ENCODE measurements at regions not wholly inside any gene's neighbourhood (a gene's known extent, or its start where the extent isn't known, plus 50 kb on each side); places are given as distances from the start of the nearest gene placed in this dataset.
"Not testable (repeated sequence)": the region's sequence is repeated elsewhere in the genome, so short reads cannot be mapped to it uniquely, and the experiment has no call there.

GRCh38 chr2:87406406-87407175 lies 341.3 kb upstream of the PLGLB2 start:
- H3K9me3 ChIP-seq; intact Hi-C loops (cut with DNase I; ENCODE audit: low total_unique reads); H3K36me3 ChIP-seq; in situ Hi-C loops (cut with MboI; ENCODE audit: low pct_ligation_motif_present in 1 of 4, low pct_unique_long_range_greater_than_20kb in 1 of 4, low sequenced_read_pairs in 3 of 4); H3K27me3 ChIP-seq; H3K4me1 ChIP-seq; DNase-seq; H3K27ac ChIP-seq; H3K4me3 ChIP-seq: not testable (repeated sequence)
- no CpG with 5 or more reads among the region's 6 CpGs for WGBS, 2 donors (ENCODE audit: low coverage in 1 of 2)

DNA sequence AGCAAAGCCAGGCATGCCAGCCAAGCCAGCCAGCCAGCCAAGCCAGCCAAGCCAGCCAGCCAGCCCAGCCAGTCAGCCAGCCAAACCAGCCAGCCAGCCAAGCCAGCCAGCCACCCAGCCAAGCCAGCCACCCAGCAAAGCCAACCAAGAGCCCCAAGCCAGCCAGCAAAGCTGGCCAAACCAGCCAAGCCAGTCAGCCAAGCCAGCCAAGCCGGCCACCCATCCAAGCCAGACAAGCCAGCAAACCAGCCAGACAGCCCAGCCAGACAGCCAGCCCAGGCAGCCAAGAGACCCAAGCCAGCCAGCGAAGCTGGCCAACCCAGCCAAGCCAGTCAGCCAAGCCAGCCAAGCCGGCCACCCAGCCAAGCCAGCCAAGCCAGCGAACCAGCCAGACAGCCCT lies 338.3 kb upstream of the PLGLB2 start:
- H3K4me1 ChIP-seq; DNase-seq; in situ Hi-C loops (cut with MboI; ENCODE audit: low pct_ligation_motif_present in 1 of 4, low pct_unique_long_range_greater_than_20kb in 1 of 4, low sequenced_read_pairs in 3 of 4); H3K27ac ChIP-seq; H3K27me3 ChIP-seq; H3K36me3 ChIP-seq; H3K9me3 ChIP-seq; intact Hi-C loops (cut with DNase I; ENCODE audit: low total_unique reads); H3K4me3 ChIP-seq: not testable (repeated sequence)
- no CpG with 5 or more reads among the region's 4 CpGs for WGBS, 2 donors (ENCODE audit: low coverage in 1 of 2)

DNA sequence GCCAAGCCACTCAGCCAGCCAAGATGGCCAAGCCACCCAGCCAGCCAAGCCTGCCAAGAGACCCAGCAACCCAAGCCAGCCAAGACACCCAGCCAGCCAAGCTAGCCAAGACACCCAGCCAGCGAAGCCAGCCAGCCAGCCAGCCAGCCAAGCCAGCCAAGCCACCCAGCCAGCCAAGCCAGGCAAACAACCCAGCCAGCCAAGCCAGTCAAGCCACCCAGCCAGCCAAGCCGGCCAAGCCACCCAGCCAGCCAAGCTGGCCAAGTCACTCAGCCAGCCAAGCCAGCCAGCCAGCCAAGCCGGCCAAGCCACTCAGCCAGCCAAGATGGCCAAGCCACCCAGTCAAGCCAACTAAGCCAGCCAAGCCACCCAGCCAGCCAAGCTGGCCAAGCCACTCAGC lies 337.5 kb upstream of the PLGLB2 start:
- no CpG with 5 or more reads among the region's 3 CpGs for WGBS, 2 donors (ENCODE audit: low coverage in 1 of 2)
- H3K9me3 ChIP-seq; intact Hi-C loops (cut with DNase I; ENCODE audit: low total_unique reads); H3K27ac ChIP-seq; H3K27me3 ChIP-seq; DNase-seq; H3K4me1 ChIP-seq; H3K36me3 ChIP-seq; in situ Hi-C loops (cut with MboI; ENCODE audit: low pct_ligation_motif_present in 1 of 4, low pct_unique_long_range_greater_than_20kb in 1 of 4, low sequenced_read_pairs in 3 of 4); H3K4me3 ChIP-seq: not testable (repeated sequence)

- DNase-seq; H3K4me1 ChIP-seq; in situ Hi-C loops (cut with MboI; ENCODE audit: low pct_ligation_motif_present in 1 of 4, low pct_unique_long_range_greater_than_20kb in 1 of 4, low sequenced_read_pairs in 3 of 4); H3K36me3 ChIP-seq; H3K4me3 ChIP-seq; H3K27me3 ChIP-seq; H3K27ac ChIP-seq; intact Hi-C loops (cut with DNase I; ENCODE audit: low total_unique reads); H3K9me3 ChIP-seq: not testable (repeated sequence)
- 73% methylated on average over 1 of the region's 7 CpGs; no CpG with 5 or more reads in 1 of the 2 donors for WGBS, 2 donors (ENCODE audit: low coverage in 1 of 2)
Observed at GRCh38 chr2:87412036-87412820, 335.7 kb upstream of the PLGLB2 start.

GRCh38 chr2:87414331-87414730 lies 333.6 kb upstream of the PLGLB2 start:
- WGBS, 2 donors (ENCODE audit: low coverage in 1 of 2): 47% methylated on average over 1 of the region's 1 CpG; no CpG with 5 or more reads in 1 of the 2 donors
- H3K4me1 ChIP-seq; in situ Hi-C loops (cut with MboI; ENCODE audit: low pct_ligation_motif_present in 1 of 4, low pct_unique_long_range_greater_than_20kb in 1 of 4, low sequenced_read_pairs in 3 of 4); H3K9me3 ChIP-seq; intact Hi-C loops (cut with DNase I; ENCODE audit: low total_unique reads); H3K27ac ChIP-seq; DNase-seq; H3K27me3 ChIP-seq; H3K36me3 ChIP-seq; H3K4me3 ChIP-seq: not testable (repeated sequence)

DNA sequence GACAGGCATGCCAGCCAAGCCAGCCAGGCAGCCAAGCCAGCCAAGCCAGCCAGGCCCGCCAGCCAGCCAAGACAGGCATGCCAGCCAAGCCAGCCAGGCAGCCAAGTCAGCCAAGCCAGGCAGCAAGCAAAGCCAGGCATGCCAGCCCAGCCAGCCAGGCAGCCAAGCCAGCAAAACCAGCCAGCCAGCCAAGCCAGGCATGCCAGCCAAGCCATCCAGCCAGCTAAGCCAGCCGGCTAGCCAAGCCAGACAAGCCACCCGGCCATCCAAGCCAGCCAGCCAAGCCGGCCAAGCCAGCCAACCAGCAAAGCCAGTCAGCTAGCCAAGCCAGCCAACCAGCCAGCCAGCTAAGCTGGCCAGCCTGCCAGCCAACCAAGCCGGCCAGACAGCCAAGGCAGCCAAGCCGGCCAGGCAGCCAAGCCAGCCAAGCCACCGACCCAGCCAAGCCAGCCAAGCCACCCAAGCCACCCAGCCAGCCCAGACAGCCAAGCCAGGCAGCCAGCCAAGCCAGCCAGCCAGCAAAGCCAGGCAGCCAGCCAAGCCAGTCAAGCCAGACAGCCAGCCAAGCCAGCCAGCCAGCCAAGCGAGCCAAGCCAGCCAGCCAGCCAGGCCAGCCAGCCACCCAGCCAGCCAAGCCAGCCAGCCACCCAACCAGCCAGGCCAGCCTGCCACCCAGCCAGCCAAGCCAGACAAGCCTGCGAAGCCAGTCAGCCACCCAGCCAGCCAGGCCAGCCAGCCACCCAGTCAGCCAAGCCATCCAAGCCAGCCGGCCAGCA lies 332.9 kb upstream of the PLGLB2 start:
- WGBS, 2 donors (ENCODE audit: low coverage in 1 of 2): no CpG with 5 or more reads among the region's 10 CpGs
- H3K4me1 ChIP-seq; intact Hi-C loops (cut with DNase I; ENCODE audit: low total_unique reads); H3K4me3 ChIP-seq; H3K27ac ChIP-seq; in situ Hi-C loops (cut with MboI; ENCODE audit: low pct_ligation_motif_present in 1 of 4, low pct_unique_long_range_greater_than_20kb in 1 of 4, low sequenced_read_pairs in 3 of 4); DNase-seq; H3K9me3 ChIP-seq; H3K27me3 ChIP-seq; H3K36me3 ChIP-seq: not testable (repeated sequence)

DNA sequence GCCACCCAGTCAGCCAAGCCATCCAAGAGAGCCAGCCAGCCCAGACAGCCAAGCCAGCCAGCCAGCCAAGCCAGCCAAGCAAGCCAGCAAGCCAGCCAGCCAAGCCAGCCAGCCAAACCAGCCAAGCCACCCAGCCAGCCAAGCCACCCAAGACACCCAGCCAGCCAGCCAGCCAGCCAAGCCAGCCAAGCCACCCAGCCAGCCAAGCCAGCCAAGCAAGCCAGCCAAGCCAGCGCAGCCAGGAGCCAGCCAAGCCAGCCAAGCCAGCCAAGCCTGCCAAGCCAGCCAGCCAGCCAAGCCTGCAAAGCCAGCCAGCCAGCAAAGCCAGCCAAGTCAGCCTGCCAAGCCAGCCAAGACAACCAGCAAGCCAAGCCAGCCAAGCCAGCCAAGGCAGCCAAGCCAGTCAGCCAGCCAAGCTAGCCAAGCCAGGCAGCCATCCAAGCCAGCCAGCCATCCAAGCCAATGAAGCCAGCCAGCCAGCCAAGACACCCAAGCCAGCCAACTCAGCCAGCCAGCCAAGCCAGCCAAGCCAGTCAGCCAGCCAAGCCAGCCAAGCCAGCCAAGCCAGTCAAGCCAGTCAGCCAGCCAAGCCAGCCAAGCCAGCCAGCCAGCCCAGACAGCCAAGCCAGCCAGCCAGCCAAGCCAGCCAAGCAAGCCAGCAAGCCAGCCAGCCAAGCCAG lies 332.2 kb upstream of the PLGLB2 start:
- 57% methylated on average over 1 of the region's 1 CpG; no CpG with 5 or more reads in 1 of the 2 donors for whole genome bisulfite sequencing, 2 donors (ENCODE audit: low coverage in 1 of 2)
- in situ Hi-C loops (cut with MboI; ENCODE audit: low pct_ligation_motif_present in 1 of 4, low pct_unique_long_range_greater_than_20kb in 1 of 4, low sequenced_read_pairs in 3 of 4): not testable (repeated sequence)

GRCh38 chr2:87416266-87416592 lies 331.7 kb upstream of the PLGLB2 start:
- DNase-seq; H3K27me3 ChIP-seq; H3K4me3 ChIP-seq; in situ Hi-C loops (cut with MboI; ENCODE audit: low pct_ligation_motif_present in 1 of 4, low pct_unique_long_range_greater_than_20kb in 1 of 4, low sequenced_read_pairs in 3 of 4); H3K4me1 ChIP-seq; intact Hi-C loops (cut with DNase I; ENCODE audit: low total_unique reads); H3K9me3 ChIP-seq; H3K36me3 ChIP-seq; H3K27ac ChIP-seq: not testable (repeated sequence)
- WGBS, 2 donors (ENCODE audit: low coverage in 1 of 2): 100% methylated on average over 1 of the region's 1 CpG; no CpG with 5 or more reads in 1 of the 2 donors

More for the DNA sequence above, 332.2 kb upstream of the PLGLB2 start:
- H3K36me3 ChIP-seq; H3K4me1 ChIP-seq; H3K9me3 ChIP-seq; H3K27me3 ChIP-seq; H3K4me3 ChIP-seq; H3K27ac ChIP-seq; intact Hi-C loops (cut with DNase I; ENCODE audit: low total_unique reads); DNase-seq: not testable (repeated sequence)

GRCh38 chr2:87417147-87417546 lies 330.7 kb upstream of the PLGLB2 start:
- H3K36me3 ChIP-seq; H3K9me3 ChIP-seq; DNase-seq; in situ Hi-C loops (cut with MboI; ENCODE audit: low pct_ligation_motif_present in 1 of 4, low pct_unique_long_range_greater_than_20kb in 1 of 4, low sequenced_read_pairs in 3 of 4); H3K27ac ChIP-seq; intact Hi-C loops (cut with DNase I; ENCODE audit: low total_unique reads); H3K27me3 ChIP-seq; H3K4me1 ChIP-seq; H3K4me3 ChIP-seq: not testable (repeated sequence)
- 75% methylated on average over 2 of the region's 6 CpGs; no CpG with 5 or more reads in 1 of the 2 donors for WGBS, 2 donors (ENCODE audit: low coverage in 1 of 2)
